GM12891 (cell line): ENCODE measurements at regions not wholly inside any gene's neighbourhood (a gene's known extent, or its start where the extent isn't known, plus 50 kb on each side); places are given as distances from the start of the nearest gene placed in this dataset.

Experiments
- POLR2A ChIP-seq: IDR thresholded peaks from 2 replicates; pipeline ENCODE4 v1.6.1; 2011; ENCODE audit warnings: low read depth, low read length, control low read depth
- POLR2AphosphoS5 ChIP-seq: IDR thresholded peaks from 2 replicates; pipeline ENCODE4 v1.6.1; 2011; ENCODE audit warnings: low read depth, low read length, control low read depth
- POU2F2 ChIP-seq: IDR thresholded peaks from 2 replicates; pipeline ENCODE4 v1.6.1; 2011; ENCODE audit warnings: low read depth, mild to moderate bottlenecking, control low read depth, low read length, moderate library complexity
- TAF1 ChIP-seq: IDR thresholded peaks from 2 replicates; pipeline ENCODE4 v1.6.1; 2011; ENCODE audit warnings: low read depth, low read length, control low read depth

DNA sequence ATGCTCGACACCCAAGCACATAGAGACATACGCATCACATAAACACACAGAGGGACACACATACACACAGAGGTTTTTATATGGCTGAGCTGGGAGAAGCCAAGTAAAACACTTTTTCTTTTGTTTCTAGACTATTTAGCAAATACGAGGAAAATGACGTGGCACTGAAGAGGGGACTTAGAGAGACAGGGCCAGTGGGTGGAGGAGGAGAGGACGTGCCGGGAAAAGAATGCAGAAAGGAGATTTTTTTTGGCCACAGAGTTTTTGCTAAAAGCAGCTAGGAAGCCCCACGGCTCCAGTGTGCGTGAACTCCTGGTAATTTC, 168.5 kb upstream of the KLF7 start:
- TF ChIP-seq POLR2AphosphoS5: no peak
- no peak for TF ChIP-seq POLR2A
- TF ChIP-seq POU2F2: no peak
- TF ChIP-seq TAF1: no peak
